CD14-positive monocyte (primary cell): ENCODE measurements at regions not wholly inside any gene's neighbourhood (a gene's known extent, or its start where the extent isn't known, plus 50 kb on each side); places are given as distances from the start of the nearest gene placed in this dataset.

Experiments used
- DNase-seq, 3 donors: peaks; one replicate each; pipeline ENCODE4 v3.0.0-alpha.2; 2011 to 2022
- H2AFZ ChIP-seq: 2 replicates; pipeline ENCODE4 v1.6.0; 2012; ENCODE audit warnings: mild to moderate bottlenecking, low read depth, low read length, inconsistent platforms; ENCODE audit not compliant: insufficient read depth, poor library complexity, severe bottlenecking
- H3K27ac ChIP-seq, 2 donors: 1 replicate in 1 of 2; 2 replicates in 1 of 2; pipeline ENCODE4 v1.5.1; 2012 to 2013; ENCODE audit warnings: low read length in 2 of 2, control low read depth in 1 of 2, inconsistent platforms in 1 of 2, low read depth in 1 of 2, mild to moderate bottlenecking in 1 of 2
- H3K27me3 ChIP-seq, 2 donors: one replicate each; pipeline versions ENCODE4 v1.6.0 to v1.6.1; 2011 to 2013; ENCODE audit warnings: low read length in 2 of 2; ENCODE audit not compliant: control insufficient read depth in 2 of 2, insufficient read depth in 2 of 2
- H3K36me3 ChIP-seq, 2 donors: replicated peaks in 1 of 2; 1 replicate in 1 of 2; 2 replicates in 1 of 2; pipeline versions ENCODE4 v1.5.1 to v1.6.1; 2012 to 2013; ENCODE audit warnings: low read length in 2 of 2, control low read depth in 1 of 2, inconsistent platforms in 1 of 2, mild to moderate bottlenecking in 1 of 2; ENCODE audit not compliant: insufficient read depth in 2 of 2, control insufficient read depth in 1 of 2
- H3K4me1 ChIP-seq, 2 donors: 1 replicate in 1 of 2; 2 replicates in 1 of 2; pipeline versions ENCODE4 v1.5.1 to v1.6.1; 2012 to 2013; ENCODE audit warnings: low read length in 2 of 2, control low read depth in 1 of 2, inconsistent platforms in 1 of 2, mild to moderate bottlenecking in 1 of 2, moderate library complexity in 1 of 2; ENCODE audit not compliant: insufficient read depth in 2 of 2, control insufficient read depth in 1 of 2
- H3K4me2 ChIP-seq: replicated peaks from 2 replicates; pipeline ENCODE3; 2012; ENCODE audit warnings: low read length, moderate library complexity, mild to moderate bottlenecking; ENCODE audit not compliant: poor library complexity, severe bottlenecking; ENCODE audit errors: extremely low read depth
- H3K4me3 ChIP-seq, 3 experiments: fragments of 200-600 bp in 1 of 3; sonication (generic) in 1 of 3; replicated peaks in 1 of 3; 1 replicate in 2 of 3; 2 replicates in 1 of 3; pipeline ENCODE4 v1.5.1; 2011 to 2013; ENCODE audit warnings: low read length in 3 of 3, mild to moderate bottlenecking in 3 of 3, control low read depth in 2 of 3, low read depth in 2 of 3, inconsistent platforms in 1 of 3, moderate library complexity in 1 of 3
- H3K79me2 ChIP-seq: 2 replicates; pipeline ENCODE4 v1.6.0; 2012; ENCODE audit warnings: mild to moderate bottlenecking, control low read depth, inconsistent platforms, low read length, moderate library complexity; ENCODE audit not compliant: insufficient read depth
- H3K9ac ChIP-seq: 2 replicates; pipeline ENCODE4 v1.6.0; 2017; ENCODE audit warnings: low read length, mild to moderate bottlenecking; ENCODE audit not compliant: insufficient read depth, poor library complexity, severe bottlenecking
- H3K9me3 ChIP-seq, 2 donors: replicated peaks in 1 of 2; 1 replicate in 1 of 2; 2 replicates in 1 of 2; pipeline versions ENCODE4 v1.5.1 to v1.6.1; 2012 to 2013; ENCODE audit warnings: low read length in 2 of 2, control low read depth in 1 of 2; ENCODE audit not compliant: control insufficient read depth in 1 of 2, insufficient read depth in 1 of 2
- H4K20me1 ChIP-seq: 2 replicates; pipeline ENCODE4 v1.6.0; 2012; ENCODE audit warnings: mild to moderate bottlenecking, low read length, control low read depth, moderate library complexity; ENCODE audit not compliant: insufficient read depth
- H3K27ac Mint-ChIP-seq, 7 donors: one replicate each; pipeline ENCODE4 v1.8.0; 2020; ENCODE audit warnings: mild to moderate bottlenecking in 7 of 7, mixed read lengths in 7 of 7, moderate library complexity in 6 of 7, inconsistent platforms in 2 of 7
- H3K27me3 Mint-ChIP-seq, 3 donors: one replicate each; pipeline ENCODE4 v1.8.0; 2021 to 2022; ENCODE audit warnings: low read depth in 3 of 3, mild to moderate bottlenecking in 3 of 3, mixed read lengths in 3 of 3, moderate library complexity in 3 of 3, inconsistent platforms in 1 of 3
- H3K36me3 Mint-ChIP-seq, 2 donors: one replicate each; pipeline ENCODE4 v1.8.0; 2020; ENCODE audit warnings: mixed read lengths in 2 of 2, inconsistent platforms in 1 of 2, mild to moderate bottlenecking in 1 of 2
- H3K4me1 Mint-ChIP-seq: one replicate; pipeline ENCODE4 v1.8.0; 2020; ENCODE audit warnings: mild to moderate bottlenecking, mixed read lengths
- H3K4me3 Mint-ChIP-seq, 2 donors: one replicate each; pipeline ENCODE4 v1.8.0; 2020; ENCODE audit warnings: mild to moderate bottlenecking in 2 of 2, mixed read lengths in 2 of 2, moderate library complexity in 1 of 2
- H3K9me3 Mint-ChIP-seq, 7 donors: one replicate each; pipeline ENCODE4 v1.8.0; 2020 to 2022; ENCODE audit warnings: mixed read lengths in 7 of 7, mild to moderate bottlenecking in 6 of 7, moderate library complexity in 6 of 7, inconsistent platforms in 2 of 7
- CTCF ChIP-seq: fragments of 200-600 bp; IDR thresholded peaks from one replicate; pipeline ENCODE4 v1.8.0; 2022; ENCODE audit warnings: antibody characterized with exemption, mild to moderate bottlenecking
- WGBS: methylation state at CpG from one replicate; pipeline ENCODE4 v1.1.5; 2013; ENCODE audit warnings: missing lambda C conversion rate; ENCODE audit not compliant: insufficient coverage; 5-methylcytosine and 5-hydroxymethylcytosine counted together
- intact Hi-C, 2 donors: fragments of 100-400 bp; cut with micrococcal nuclease; formaldehyde crosslinking; loops; one replicate each; pipeline versions ENCODE4 v1.15.0 to v1.15.1; 2023

GRCh38 chr7:136039577-136040345 is 62.6 kb upstream of the MTPN start:
- Histone ChIP-seq H3K27me3 (no peaks in the 10 kb centered on the region), H3K9me3 (no peaks in the 10 kb centered on the region), H3K4me2 (no peak overlapping the region), H3K9ac (no peak overlapping the region), H3K4me3 (no peak overlapping the region), H3K27ac (no peak overlapping the region), H3K4me1 (no peaks in the 10 kb centered on the region), H4K20me1 (no peaks in the 10 kb centered on the region), H3K79me2 (no peaks in the 10 kb centered on the region), H3K36me3 (no peaks in the 10 kb centered on the region), H2AFZ (no peak overlapping the region)
- peaks cover 5% of the 10 kb centered on the region for H3K4me1 Mint-ChIP-seq
- TF ChIP-seq CTCF, result no peak
- DNase-seq, result no peak
- no CpG with 5 or more reads among the region's 5 CpGs for WGBS
- H3K4me3 Mint-ChIP-seq, result no peak overlapping the region
- no peaks in the 10 kb centered on the region for H3K36me3 Mint-ChIP-seq
- no peak overlapping the region for H3K27ac Mint-ChIP-seq
- peaks cover 0 to 2% (median 1%) of the 10 kb centered on the region in 3 donors for H3K27me3 Mint-ChIP-seq
- intact Hi-C loops, result no loop called here
- peaks cover 0 to 9% (median 3%) of the 10 kb centered on the region in 7 donors for H3K9me3 Mint-ChIP-seq

- Mint-ChIP-seq H3K4me3 (no peak overlapping the region), H3K27ac (no peak overlapping the region), H3K36me3 (no peaks in the 10 kb centered on the region), H3K27me3 (peaks cover 0 to 8% (median 1%) of the 10 kb centered on the region in 3 donors), H3K4me1 (peaks cover 5% of the 10 kb centered on the region), H3K9me3 (peaks cover 0 to 12% (median 2%) of the 10 kb centered on the region in 7 donors)
- no peak overlapping the region for H3K27ac ChIP-seq
- H2AFZ ChIP-seq, result no peak overlapping the region
- no peak for DNase-seq
- no peaks in the 10 kb centered on the region for H3K9me3 ChIP-seq
- intact Hi-C loops, result no loop called here
- H3K4me1 ChIP-seq, result no peaks in the 10 kb centered on the region
- no peaks in the 10 kb centered on the region for H3K79me2 ChIP-seq
- H4K20me1 ChIP-seq, result no peaks in the 10 kb centered on the region
- H3K4me3 ChIP-seq, result no peak overlapping the region
- no peaks in the 10 kb centered on the region for H3K36me3 ChIP-seq
- H3K27me3 ChIP-seq, result no peaks in the 10 kb centered on the region
- no peak overlapping the region for H3K9ac ChIP-seq
- TF ChIP-seq CTCF, result no peak
- no peak overlapping the region for H3K4me2 ChIP-seq
- no CpG with 5 or more reads among the region's 3 CpGs for WGBS
These were observed 59.2 kb upstream of the MTPN start for GRCh38 chr7:136036336-136036735.
